CD8-positive, alpha-beta memory T cell (primary cell): ENCODE measurements at regions not wholly inside any gene's neighbourhood (a gene's known extent, or its start where the extent isn't known, plus 50 kb on each side); places are given as distances from the start of the nearest gene placed in this dataset.
A peak's percentile ranks its signal among the peaks of the same experiment; 100 is the strongest.

ENCODE experiments used
- CTCF ChIA-PET: fragments of 350-600 bp; sonication (Branson Sonifier 250); formaldehyde crosslinking; loops from one replicate; lab custom pipeline; 2021; ENCODE audit warnings: antibody characterized with exemption; lab: Charles Lee
- POLR2A ChIA-PET: fragments of 350-600 bp; sonication (Branson Sonifier 250); formaldehyde crosslinking; loops from one replicate; lab custom pipeline; 2021; ENCODE audit warnings: antibody characterized with exemption; lab: Charles Lee
- DNase-seq, 5 donors: peaks; one replicate each; pipeline versions ENCODE4 v3.0.0 to v3.0.0-alpha.2; 2020 to 2022; ENCODE audit warnings: mixed read lengths in 1 of 5
- H3K27ac ChIP-seq: one replicate; pipeline ENCODE4 v1.7.0; 2013; ENCODE audit warnings: low read depth, mild to moderate bottlenecking, low read length, moderate library complexity
- H3K27me3 ChIP-seq: 2 replicates; pipeline ENCODE4 v1.7.0; 2013; ENCODE audit warnings: low read length, mild to moderate bottlenecking; ENCODE audit not compliant: insufficient read depth, poor library complexity, severe bottlenecking
- H3K36me3 ChIP-seq: 2 replicates; pipeline ENCODE4 v1.7.0; 2013; ENCODE audit warnings: mild to moderate bottlenecking, low read length, moderate library complexity; ENCODE audit not compliant: insufficient read depth
- H3K4me1 ChIP-seq: 2 replicates; pipeline ENCODE4 v1.7.0; 2013; ENCODE audit warnings: mild to moderate bottlenecking, low read length, moderate library complexity; ENCODE audit not compliant: insufficient read depth
- H3K4me3 ChIP-seq: 2 replicates; pipeline ENCODE4 v1.7.0; 2013; ENCODE audit warnings: mild to moderate bottlenecking, low read length
- H3K9me3 ChIP-seq: 2 replicates; pipeline ENCODE4 v1.7.0; 2013; ENCODE audit warnings: mild to moderate bottlenecking, low read length
- H3K27ac Mint-ChIP-seq, 8 donors: one replicate each; pipeline ENCODE4 v1.8.0; 2020 to 2021; ENCODE audit warnings: mixed read lengths in 8 of 8, mild to moderate bottlenecking in 6 of 8, inconsistent platforms in 3 of 8, moderate library complexity in 3 of 8
- H3K27me3 Mint-ChIP-seq, 2 donors: one replicate each; pipeline ENCODE4 v1.8.0; 2020 to 2021; ENCODE audit warnings: mixed read lengths in 2 of 2, mild to moderate bottlenecking in 1 of 2, moderate library complexity in 1 of 2
- H3K36me3 Mint-ChIP-seq, 3 donors: one replicate each; pipeline ENCODE4 v1.8.0; 2020 to 2021; ENCODE audit warnings: mixed read lengths in 3 of 3, inconsistent platforms in 1 of 3, mild to moderate bottlenecking in 1 of 3
- H3K4me1 Mint-ChIP-seq, 3 donors: one replicate each; pipeline ENCODE4 v1.8.0; 2020 to 2021; ENCODE audit warnings: mixed read lengths in 3 of 3, inconsistent platforms in 1 of 3, mild to moderate bottlenecking in 1 of 3
- H3K4me3 Mint-ChIP-seq, 7 donors: one replicate each; pipeline ENCODE4 v1.8.0; 2020 to 2021; ENCODE audit warnings: mixed read lengths in 7 of 7, mild to moderate bottlenecking in 6 of 7, moderate library complexity in 4 of 7, inconsistent platforms in 2 of 7
- H3K9me3 Mint-ChIP-seq, 5 donors: one replicate each; pipeline ENCODE4 v1.8.0; 2020 to 2022; ENCODE audit warnings: mixed read lengths in 5 of 5, mild to moderate bottlenecking in 3 of 5, moderate library complexity in 2 of 5, inconsistent platforms in 1 of 5

- DNase-seq, result no peak
- Mint-ChIP-seq H3K36me3 (peaks cover 0 to 7% (median 0%) of the 10 kb centered on the region in 3 donors), H3K4me1 (peaks cover 6 to 8% (median 8%) of the 10 kb centered on the region in 3 donors), H3K27me3 (peaks cover 0 to 6% of the 10 kb centered on the region in 2 donors), H3K4me3 (peak overlapping the region in 6 of 7 donors; percentile 14 to 55 (median 30)), H3K9me3 (no peaks in the 10 kb centered on the region), H3K27ac (peak overlapping the region in 3 of 8 donors; percentile 5 to 52 (median 21))
- Histone ChIP-seq H3K36me3 (no peaks in the 10 kb centered on the region), H3K4me3 (no peak overlapping the region), H3K4me1 (no peaks in the 10 kb centered on the region), H3K27ac (no peak overlapping the region), H3K9me3 (no peaks in the 10 kb centered on the region), H3K27me3 (no peaks in the 10 kb centered on the region)
- CTCF ChIA-PET, result no interaction called here
- POLR2A ChIA-PET, result no interaction called here
Measured at GRCh38 chrX:120680090-120680489, 50.2 kb upstream of the C1GALT1C1 start.
